Right hindlimb (tissue), 1 donor: ENCODE measurements at regions not wholly inside any gene's neighbourhood (a gene's known extent, or its start where the extent isn't known, plus 50 kb on each side); places are given as distances from the start of the nearest gene placed in this dataset.
A peak's percentile ranks its signal among the peaks of the same experiment; 100 is the strongest.
"Not testable (repeated sequence)": the region's sequence is repeated elsewhere in the genome, so short reads cannot be mapped to it uniquely, and the experiment has no call there.

ENCODE experiments used
- DNase-seq: peaks from one replicate; pipeline ENCODE4 v3.0.0-alpha.2; 2018

DNA sequence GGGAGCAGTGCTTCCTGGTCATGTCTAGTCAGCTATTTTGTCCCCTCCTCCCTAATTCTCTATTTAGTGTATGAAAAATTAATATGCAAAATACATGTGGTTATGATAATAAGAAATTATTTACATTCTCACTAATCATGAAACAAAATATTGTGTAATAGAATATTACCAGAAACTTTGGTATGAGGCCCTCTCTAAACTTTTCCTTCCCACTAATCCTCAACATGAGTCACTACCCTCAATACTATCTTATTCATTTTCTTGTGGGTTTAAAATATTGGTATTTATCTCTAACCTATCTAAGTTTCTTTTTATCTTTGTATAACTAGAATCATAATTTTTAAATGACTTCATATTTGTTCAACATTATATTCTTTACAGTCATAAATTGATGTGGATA, 545.9 kb upstream of the PTPRD start:
- DNase-seq: no peak

DNA sequence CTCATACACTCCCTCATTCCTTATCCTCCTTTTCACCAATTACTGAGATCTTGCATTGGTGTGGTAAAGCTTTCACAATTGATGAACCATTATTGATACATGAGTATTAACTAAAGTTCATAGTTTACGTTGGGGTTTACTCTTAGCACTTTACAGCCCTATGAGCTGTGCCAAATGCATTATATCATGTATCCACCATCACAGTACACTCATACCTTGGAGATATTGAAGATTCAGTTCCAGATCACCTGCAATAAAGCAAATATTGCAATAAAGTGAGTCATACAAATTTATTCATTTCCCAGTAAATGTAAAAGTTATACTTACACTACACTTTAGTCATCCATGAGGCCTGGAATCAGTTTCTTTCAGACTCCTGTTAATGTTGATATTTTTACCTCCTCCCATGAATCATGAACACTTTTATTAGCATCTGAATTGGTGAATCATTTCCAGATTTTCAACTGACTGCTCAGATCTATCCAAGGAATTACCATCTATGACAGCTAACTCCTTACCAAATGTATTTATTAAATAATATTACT, 546.6 kb upstream of the PTPRD start:
- DNase-seq: no peak

DNA sequence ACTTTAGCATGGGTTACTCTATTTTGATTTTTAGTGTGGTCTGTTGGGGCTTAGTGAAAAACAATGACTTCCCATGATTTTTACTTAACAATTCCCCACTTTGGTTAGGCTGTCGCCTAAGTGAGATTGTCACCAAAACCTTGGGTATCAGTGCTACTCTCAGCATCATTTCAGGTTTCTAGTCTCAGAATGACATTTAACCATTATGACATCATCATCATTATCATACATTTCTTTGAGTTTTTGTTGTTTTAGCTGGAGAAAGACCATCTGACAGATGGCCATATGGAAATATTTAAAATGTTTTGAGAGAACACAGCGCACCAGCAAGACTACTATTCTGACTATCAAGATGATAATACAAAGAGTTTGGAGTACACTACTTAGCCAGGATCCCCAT, 551.0 kb upstream of the PTPRD start:
- DNase-seq: no peak

DNA sequence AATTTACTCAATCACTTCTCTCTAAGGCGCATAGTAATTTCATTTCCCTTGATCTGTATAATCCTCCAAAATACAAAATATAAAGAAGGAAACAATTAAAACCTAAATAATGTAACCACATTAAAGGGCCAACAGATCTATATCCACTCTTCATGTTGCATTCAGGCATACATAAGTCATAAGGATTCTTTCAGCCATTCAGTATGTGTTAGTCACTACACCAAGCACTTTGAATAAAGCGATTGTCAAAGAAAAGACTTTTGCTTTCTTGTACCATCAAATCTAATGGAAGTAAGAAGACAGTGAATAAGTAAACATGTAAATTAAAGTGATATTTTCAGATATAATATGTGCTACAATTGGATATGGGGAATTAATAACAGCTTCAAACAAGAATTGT, 569.2 kb upstream of the PTPRD start:
- DNase-seq: no peak

DNA sequence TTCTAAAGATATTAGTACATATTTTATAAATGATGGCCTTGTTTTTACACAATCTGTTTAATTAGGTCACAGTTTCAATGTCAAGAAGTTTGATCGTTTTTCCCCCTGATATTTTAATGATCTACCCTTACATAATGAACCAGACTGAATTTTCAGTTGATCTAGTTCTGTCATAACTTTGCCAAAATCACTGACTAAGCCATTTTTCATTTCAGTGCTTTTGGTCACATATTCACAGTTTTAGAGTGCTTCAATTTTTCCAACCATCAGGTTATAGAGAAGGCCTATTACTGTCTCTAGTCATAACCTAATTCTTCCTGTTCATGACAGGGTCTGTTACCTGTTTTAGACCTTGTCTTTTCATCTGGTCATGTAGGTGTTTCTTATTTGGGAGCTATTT, 577.9 kb upstream of the PTPRD start:
- DNase-seq: no peak

DNA sequence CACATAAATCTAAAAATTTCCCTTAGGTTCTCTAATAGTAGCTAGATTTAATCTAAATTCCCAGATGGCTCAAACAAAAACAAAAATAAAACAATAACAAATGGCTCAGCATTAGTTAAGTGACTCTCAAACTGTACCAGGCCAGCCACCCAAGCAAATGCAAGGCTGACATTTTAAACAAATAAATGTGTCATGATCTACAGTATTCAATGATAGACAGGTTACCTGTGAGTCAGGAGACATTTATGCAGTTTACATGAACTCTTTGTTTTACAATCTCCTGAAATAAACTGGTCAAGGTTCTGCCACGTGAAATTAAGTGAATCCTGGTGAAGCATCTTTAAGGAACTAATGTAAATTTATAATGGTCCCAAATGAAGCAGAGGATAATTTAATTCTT, 580.2 kb upstream of the PTPRD start:
- no peak for DNase-seq

DNA sequence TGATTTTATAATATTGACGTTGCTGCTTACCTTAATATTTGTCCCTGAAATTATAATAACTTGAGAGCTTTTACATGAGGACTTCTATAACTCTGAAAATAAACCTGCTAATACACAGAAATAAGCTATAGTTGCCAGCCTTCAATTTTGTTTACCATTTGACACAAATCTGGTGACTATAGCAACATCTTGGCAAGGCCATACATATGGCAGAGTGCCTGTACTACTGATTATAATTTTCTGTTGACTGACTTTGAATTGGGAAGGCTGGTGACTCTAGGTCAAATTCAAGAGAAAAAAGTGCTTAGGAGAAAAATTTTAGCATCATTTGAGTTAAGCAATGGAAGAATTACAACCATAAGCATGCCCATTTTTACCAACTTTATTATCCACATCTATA, 581.4 kb upstream of the PTPRD start:
- DNase-seq: no peak

DNA sequence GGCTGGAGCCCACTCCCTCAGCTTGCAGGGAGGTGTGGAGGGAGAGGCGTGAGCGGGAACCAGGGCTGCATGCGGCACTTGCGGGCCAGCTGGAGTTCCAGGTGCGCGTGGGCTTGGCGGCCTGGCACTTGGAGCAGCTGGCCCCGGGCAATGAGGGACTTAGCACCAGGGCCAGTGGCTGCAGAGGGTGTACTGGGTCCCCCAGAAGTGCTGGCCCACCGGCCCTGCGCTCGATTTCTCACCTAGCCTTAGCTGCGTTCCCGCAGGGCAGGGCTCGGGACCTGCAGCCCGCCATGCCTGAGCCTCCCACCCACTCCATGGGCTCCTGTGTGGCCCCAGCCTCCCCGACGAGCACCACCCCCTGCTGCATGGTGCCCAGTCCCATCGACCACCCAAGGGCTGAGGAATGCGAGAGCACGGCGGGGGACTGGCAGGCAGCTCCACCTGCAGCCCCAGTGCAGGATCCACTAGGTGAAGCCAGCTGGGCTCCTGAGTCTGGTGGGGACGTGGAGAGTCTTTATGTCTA, 584.1 kb upstream of the PTPRD start:
- DNase-seq: not testable (repeated sequence)

DNA sequence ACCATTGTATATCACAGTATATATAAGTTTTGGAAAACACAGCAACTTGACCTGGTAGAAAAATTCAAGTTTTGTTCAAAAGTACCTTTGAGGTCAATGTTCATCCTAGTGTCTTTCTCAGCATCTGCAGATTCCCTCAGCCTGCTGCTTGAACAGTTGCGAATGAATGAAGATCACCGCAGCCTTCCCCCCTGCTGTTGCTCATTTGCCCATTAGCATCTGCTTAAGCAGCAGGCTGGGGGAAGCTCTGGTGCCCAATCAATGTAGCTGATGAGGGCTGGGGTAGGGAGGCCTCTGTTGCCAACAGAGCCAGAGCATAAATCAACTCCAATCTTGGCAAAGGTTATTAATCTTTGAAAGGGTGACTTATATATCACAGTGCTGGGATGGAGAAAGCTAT, 586.5 kb upstream of the PTPRD start:
- no peak for DNase-seq

DNA sequence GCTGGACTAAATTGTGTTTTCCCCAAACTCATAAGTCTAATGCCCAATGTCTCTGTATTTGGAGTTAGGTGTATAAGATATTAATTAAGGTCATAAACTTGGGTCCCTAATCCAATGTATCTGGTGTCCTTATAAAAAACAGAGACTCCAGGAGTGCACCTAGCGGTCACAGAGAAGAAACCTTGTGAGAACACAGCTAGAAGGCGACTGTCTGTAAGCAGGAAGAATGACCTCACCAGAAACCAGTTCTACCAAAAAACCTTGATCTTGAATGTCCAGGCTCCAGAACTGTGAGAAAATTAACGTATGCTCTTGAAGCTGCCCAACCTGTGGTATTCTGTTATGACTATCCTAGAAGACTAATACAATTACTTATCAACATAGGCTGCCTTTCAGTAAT, 591.7 kb upstream of the PTPRD start:
- DNase-seq: no peak

DNA sequence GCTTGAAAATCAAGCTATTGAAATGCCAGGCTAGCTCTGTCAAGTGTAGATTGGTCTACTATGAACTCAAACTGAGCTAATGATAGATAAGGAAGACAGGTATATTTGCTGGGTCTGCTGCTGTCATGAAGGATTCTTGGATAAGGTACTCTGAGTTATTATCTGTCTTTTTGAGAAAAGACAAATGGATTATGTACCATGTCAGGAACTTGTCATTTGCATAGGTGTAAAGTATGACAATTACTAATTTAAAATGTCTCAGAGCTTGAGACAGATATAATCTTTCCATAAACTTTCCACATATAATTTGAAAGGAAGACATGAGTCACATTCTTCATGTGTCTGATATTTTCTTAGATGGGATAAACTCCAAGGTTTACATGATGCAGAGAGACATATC, 594.1 kb upstream of the PTPRD start:
- DNase-seq: no peak

DNA sequence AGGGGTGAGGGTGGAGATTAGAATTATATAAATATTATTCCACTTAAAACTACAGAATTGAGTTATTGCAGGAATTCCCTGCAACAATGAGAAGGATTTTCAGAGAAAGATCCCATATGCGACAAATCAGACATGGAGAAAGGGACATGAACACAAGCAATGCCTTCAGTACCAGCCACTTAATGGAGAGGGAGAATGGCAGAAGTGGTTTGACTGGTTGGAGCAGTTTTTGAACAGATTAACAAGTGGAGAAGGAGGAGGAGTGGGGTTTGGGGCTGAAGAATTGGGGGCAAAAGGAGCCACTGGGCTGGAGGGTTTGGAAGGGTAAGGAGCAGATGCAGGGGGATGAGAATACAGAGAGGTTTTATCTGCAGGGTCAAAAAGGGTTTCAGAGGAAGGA, 620.9 kb upstream of the PTPRD start:
- no peak for DNase-seq

DNA sequence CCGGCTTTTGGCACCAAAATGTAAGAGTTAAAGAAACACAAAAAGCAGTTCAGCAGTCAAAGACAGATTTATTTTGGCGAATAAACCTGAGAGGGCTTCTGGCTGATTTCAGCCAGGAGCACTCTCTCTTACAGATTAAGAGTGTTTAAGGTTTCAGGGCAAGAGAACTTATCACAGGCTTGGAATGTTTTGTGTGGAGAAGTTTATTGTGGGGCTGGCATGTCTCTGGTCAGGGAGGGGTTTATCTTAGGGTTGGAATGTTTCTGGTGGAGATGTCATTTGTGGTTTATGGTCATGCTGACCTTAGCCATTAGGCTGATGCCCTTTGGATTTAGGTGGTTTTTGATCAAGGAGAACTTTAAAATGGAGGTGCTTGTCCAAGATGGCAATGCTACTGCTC, 622.3 kb upstream of the PTPRD start:
- DNase-seq: no peak

DNA sequence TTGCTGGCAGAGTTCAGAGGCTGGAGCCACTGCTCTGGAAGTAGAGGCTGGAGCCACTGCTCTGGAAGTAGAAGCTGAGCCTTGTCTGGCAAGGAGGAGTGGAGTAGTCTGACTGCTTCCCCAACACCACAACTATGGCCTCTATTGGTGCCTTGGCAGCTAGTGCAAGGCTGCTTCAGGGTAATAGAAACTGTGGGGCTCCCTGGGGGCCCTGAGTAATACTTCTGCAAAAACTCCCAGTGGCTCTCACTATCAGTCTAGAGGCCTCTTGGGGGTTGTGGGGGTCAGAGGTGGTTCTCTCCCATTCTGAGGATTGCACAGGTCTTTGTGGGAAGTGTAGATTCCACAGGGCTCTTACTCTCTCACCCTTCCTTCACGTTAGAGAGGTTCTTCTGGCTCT, 629.0 kb upstream of the PTPRD start:
- no peak for DNase-seq

DNA sequence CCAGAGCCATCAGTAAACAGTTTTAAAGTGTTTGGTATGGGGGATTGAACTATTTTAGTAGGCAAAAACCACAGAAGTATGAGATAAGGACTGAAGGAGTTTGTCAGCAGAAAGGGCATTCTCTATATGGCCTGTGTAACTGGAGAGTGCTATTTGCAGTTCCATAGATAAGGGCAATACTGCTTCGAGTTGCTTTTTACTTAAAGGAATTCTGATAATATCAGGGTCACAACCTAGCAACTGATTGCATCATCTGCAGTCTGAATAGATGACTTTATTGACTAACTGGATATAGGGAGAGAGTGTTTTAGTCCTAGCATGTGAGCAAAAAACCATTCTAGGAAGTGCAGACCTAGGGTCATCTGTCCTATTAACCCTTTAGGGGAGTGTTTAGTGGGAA, 645.2 kb upstream of the PTPRD start:
- no peak for DNase-seq

DNA sequence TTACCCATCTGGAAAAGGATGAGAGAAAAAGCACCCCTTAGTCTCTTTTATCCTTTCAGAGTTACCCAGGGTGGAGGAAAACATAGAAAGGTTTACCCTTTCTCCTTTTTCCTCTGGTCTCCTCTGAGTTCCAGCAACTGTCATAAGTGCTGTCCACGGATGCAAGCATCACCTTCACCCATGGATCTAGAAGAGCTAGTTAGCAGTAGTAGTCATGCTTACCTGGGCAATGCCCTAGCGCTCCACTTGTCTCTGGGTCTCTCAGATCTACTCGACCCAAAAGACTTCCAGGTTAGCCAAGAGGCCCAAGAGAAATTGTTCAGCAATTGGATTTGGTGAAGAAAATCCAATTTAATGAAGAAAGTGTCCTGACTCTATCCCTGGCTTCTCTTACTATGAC, 656.2 kb upstream of the PTPRD start:
- no peak for DNase-seq

DNA sequence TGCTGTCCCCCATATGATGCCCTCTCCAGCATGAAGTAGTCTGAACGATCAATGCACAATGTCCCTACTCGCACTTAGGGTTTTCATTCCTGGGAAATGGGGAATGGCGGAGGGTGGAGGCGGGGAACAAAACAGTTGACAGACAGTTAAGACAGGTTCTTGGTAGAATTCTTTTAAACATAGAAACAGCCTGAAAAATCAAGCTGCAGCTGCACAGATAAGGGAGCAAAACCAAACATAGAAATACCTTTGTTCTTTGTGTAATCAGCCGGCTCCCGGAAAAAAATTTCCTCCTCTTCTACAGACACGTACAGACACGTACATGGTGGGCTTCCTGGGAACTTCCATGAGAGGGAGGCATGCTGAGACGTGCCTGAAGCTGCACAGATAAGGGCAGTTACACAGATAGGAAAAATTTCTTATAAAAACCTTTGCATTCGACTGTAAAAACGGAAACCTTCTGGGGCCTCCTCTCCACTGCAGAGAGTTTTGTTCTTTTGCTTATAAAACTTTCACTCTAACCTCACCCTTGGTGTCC, 662.4 kb upstream of the PTPRD start:
- DNase-seq: no peak

DNA sequence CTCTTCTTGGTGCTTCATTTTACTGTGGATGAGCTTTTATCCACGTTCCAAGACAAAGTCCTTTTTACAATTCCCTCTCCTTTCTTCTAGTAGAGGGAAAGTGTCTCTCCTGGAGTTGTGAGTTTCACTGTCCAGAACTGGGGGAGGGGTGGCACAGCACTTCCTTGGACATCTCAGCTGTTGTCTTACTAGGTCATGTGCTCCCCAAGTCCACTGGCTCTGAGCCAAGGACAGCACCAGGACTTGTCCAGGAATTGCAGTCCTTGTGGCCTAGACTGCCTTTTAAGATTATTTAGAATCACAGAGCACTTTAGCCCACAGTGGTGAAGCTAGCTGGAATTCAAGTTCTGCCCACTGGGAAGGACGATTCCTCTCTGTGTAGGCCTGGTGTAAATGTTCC, 700.2 kb upstream of the PTPRD start:
- DNase-seq: peak; percentile 36

DNA sequence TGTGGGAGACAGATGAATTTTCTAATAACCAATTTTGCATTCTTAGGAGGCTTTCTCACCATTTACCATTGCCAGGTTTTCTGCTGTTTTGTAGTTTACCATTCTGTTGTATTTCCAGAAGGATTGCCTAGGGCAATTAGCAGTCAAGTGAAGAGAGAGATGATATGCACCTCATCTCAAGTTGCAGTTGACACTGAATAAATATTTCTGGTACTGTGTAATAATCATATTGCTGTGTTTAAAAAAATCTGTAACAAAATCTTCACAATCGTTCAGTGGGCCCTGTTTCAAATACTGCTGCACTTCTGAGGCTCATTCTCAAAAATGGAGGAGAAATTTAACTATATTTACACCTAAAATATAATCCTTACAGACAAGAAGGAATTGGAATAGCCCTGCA, 706.1 kb upstream of the PTPRD start:
- no peak for DNase-seq

DNA sequence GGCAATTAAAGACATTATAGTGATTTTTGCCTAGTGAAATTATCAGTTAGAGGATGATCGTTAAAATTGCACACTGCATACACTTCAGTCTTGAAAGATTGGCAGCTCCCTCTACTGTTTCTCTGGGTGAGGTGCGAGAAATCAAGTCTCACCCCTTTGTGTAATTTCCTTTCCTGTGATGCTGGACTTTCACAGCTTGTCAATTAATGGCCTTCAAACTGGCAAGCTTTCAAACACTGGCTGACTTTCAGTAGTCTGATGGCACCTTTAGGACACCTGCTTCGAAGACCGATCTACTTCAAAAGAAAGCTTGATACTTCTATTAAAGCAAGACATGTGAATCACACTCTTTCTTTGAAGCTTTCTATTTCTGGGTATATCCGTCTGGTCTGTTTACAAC, 706.7 kb upstream of the PTPRD start:
- DNase-seq: no peak

DNA sequence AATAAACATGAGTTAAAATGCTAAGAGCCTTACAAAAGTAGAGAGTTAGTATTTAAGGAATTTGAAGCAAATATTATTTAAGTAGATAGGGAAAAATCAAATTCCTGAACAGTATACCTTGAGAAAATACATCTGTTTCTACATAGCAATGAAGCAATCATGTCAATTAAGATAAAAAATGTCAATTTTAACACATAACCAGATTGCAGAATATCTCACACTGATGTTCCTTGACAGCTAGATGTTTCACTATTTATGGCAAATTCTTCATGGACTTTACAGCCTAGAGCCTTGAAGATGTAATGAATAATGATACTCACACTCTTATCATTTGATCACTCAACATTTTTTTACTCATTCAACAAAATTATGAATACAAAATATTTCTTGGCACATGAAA, 708.2 kb upstream of the PTPRD start:
- no peak for DNase-seq

DNA sequence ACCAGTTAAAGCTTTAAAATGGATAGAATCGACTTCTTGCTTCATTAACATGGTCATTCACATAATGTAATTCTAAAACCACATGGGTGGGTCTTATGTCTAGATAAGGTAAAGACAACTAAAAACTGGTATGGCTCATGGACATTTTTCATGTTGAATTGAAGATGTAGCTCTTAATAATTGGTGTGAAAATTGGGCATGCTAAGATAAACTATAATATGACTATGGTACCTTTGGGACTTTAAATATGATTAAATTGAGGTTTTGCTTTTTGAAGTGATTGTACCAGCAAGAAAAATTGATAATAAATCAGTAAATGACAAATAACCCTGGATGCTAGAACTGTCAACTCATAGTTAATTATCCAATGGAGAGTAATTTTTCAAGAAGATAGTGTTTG, 710.7 kb upstream of the PTPRD start:
- DNase-seq: no peak

DNA sequence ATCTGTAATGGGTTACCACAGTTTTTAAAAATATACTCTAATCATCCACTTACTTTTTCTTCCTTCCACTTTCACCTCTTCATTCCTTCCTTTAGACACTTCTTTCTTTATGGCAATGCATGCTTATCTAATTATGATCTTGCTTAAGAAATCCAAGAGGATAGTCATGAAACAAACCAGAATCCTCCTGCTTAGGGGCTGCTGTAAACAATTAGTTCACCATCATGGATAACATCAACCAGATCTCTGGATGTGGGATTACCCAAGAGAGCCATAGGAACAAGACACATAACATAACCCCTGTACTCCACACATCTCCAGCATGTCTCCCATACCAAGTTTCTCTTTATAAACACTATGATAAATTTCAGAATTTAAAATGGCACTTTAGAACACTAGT, 713.4 kb upstream of the PTPRD start:
- DNase-seq: no peak

DNA sequence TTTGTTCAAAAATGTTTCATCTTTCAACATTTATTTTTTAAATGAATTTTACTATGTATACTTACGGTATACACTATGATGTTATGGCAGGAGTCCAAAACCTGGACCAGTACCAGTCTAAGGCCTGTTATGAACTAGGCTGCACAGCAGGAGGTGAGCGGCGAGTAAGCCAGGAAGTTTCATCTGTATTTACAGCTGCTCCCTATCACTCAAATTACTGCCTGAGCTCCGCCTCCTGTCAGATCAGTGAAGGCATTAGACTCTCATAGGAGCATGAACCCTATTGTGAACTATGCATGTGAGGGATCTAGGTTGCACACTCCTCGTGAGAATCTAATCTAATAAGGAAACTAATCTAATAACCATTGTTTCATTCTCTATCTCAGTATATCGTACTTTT, 715.5 kb upstream of the PTPRD start:
- no peak for DNase-seq

DNA sequence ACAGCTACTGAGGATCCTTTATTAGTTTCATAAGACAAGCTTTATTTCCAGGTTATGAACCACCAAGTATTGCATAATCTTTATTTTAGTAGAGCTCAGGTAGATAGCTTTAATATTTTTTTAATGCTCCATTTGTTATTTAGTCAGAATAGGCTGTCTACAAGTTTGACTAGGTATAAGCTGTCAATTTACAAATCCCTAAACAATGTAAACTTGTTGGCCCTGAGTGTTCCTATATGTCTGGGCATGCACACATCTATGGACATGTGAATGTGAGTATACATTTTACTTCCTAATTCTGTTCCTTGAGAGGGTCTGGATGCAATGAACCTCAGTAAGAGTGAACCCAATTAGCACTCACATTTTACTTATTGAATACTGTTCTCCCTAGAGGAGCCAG, 722.2 kb upstream of the PTPRD start:
- DNase-seq: no peak

DNA sequence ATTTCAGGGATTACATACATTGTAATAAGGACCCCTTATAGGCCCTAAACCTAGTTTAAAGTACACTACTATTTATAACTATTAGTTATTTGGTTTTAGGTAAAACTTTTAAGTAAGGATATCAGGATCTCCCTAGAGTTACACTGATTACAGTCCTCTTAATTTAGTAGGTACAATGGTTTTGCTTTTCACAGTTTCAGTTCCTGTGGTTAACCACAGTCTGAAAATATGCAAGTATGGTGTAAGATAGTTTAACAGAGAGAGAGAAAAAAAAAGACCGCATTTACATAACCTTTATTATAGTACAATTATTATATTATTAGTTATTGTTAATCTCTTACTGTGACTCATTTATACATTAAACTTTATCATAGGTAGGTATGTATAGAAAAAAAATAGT, 725.3 kb upstream of the PTPRD start:
- no peak for DNase-seq
